HepG2 (cell line): ENCODE measurements at regions not wholly inside any gene's neighbourhood (a gene's known extent, or its start where the extent isn't known, plus 50 kb on each side); places are given as distances from the start of the nearest gene placed in this dataset.

Experiments used
- ATAC-seq: fragments of 200-7000 bp; cut with Tn5 transposase; 3 replicates; pipeline ENCODE4 v1.9.1; 2020; ENCODE audit warnings: mild to moderate bottlenecking, moderate library complexity
- BruUV-seq: library from RNA; stranded (reverse); fragments of 400-500 nt; replicated peaks from 2 replicates; lab custom pipeline; 2021; lab: Mats Ljungman, UMichigan
- CTCF ChIA-PET: fragments of 300-600 bp; formaldehyde crosslinking; extraction: SDS; loops from one replicate; lab custom pipeline; 2021; ENCODE audit warnings: low total read pairs, inconsistent platforms, low intra/inter-chr PET ratio; lab: Yijun Ruan, JAX
- POLR2A ChIA-PET: fragments of 350-600 bp; sonication (Branson Sonifier 250); formaldehyde crosslinking; loops from one replicate; lab custom pipeline; 2020; ENCODE audit warnings: antibody characterized with exemption, inconsistent platforms; lab: Yijun Ruan, JAX
- DNase-seq: peaks from one replicate; pipeline ENCODE4 v3.0.0-alpha.2; 2015; ENCODE audit warnings: low spot score
- FAIRE-seq: peaks from 3 replicates; lab custom pipeline; 2011; peaks lifted over from hg19 to GRCh38; lab: Jason Lieb, UNC
- H2AFZ ChIP-seq: one replicate; pipeline ENCODE4 v1.6.1; 2011; ENCODE audit warnings: low read length, inconsistent platforms
- H3K27ac ChIP-seq: fragments of 300-600 bp; 3 replicates; pipeline ENCODE4 v1.8.0; 2011; ENCODE audit warnings: mixed run types, mild to moderate bottlenecking, mixed read lengths, low read length, inconsistent platforms; ENCODE audit not compliant: insufficient read depth; ENCODE audit errors: extremely low read length
- H3K27me3 ChIP-seq, 2 experiments: fragments of 200-600 bp in 1 of 2; 2 replicates in 1 of 2; 3 replicates in 1 of 2; pipeline versions ENCODE4 v1.6.0 to v1.8.0; 2011; ENCODE audit warnings: low read length in 2 of 2, mild to moderate bottlenecking in 2 of 2, moderate library complexity in 2 of 2, inconsistent platforms in 1 of 2; ENCODE audit not compliant: insufficient read depth in 2 of 2, control insufficient read depth in 1 of 2
- H3K36me3 ChIP-seq, 2 experiments: fragments of 200-600 bp in 1 of 2; replicated peaks in 1 of 2; 2 replicates in 1 of 2; 3 replicates in 1 of 2; pipeline versions ENCODE4 v1.5.1 to v1.8.0; 2011; ENCODE audit warnings: low read length in 2 of 2, inconsistent platforms in 1 of 2; ENCODE audit not compliant: insufficient read depth in 2 of 2, control insufficient read depth in 1 of 2
- H3K4me1 ChIP-seq: 2 replicates; pipeline ENCODE4 v1.5.1; 2012; ENCODE audit warnings: low read length, inconsistent platforms; ENCODE audit not compliant: insufficient read depth
- H3K4me2 ChIP-seq: 2 replicates; pipeline ENCODE4 v1.6.0; 2011; ENCODE audit warnings: low read depth, low read length, inconsistent platforms
- H3K4me3 ChIP-seq, 3 experiments: fragments of 200-600 bp in 1 of 3; sonication (generic), shearing (Covaris generic) in 1 of 3; replicated peaks in 1 of 3; 2 replicates each; pipeline ENCODE4 v1.5.1; 2011 to 2016; ENCODE audit warnings: low read length in 3 of 3, inconsistent platforms in 2 of 3, low read depth in 2 of 3, mild to moderate bottlenecking in 2 of 3, control low read depth in 1 of 3, mixed read lengths in 1 of 3; ENCODE audit not compliant: insufficient read depth in 1 of 3
- H3K79me2 ChIP-seq: one replicate; pipeline ENCODE4 v1.6.1; 2011; ENCODE audit warnings: low read length, inconsistent platforms; ENCODE audit not compliant: insufficient read depth
- H3K9ac ChIP-seq: 2 replicates; pipeline ENCODE4 v1.6.0; 2011; ENCODE audit warnings: mild to moderate bottlenecking, low read depth, low read length, inconsistent platforms; ENCODE audit not compliant: insufficient read depth
- H3K9me3 ChIP-seq: 2 replicates; pipeline ENCODE4 v1.5.1; 2012; ENCODE audit warnings: mild to moderate bottlenecking, low read length
- H4K20me1 ChIP-seq: 2 replicates; pipeline ENCODE4 v1.6.0; 2011; ENCODE audit warnings: inconsistent platforms, mild to moderate bottlenecking, low read length, moderate library complexity; ENCODE audit not compliant: insufficient read depth
- CBX1 ChIP-seq: IDR thresholded peaks from one replicate; pipeline ENCODE4 v1.6.1; 2016; ENCODE audit warnings: antibody characterized with exemption, low read depth
- DNMT3B ChIP-seq: conservative IDR thresholded peaks from 2 replicates; pipeline ENCODE4 v1.6.1; 2016; ENCODE audit warnings: missing biosample characterization, control low read depth
- ERF ChIP-seq: IDR thresholded peaks from 2 replicates; pipeline ENCODE4 v1.6.1; 2018; ENCODE audit warnings: missing biosample characterization, missing genetic modification reagents
- MED13 ChIP-seq: sonication (generic); formaldehyde crosslinking; IDR thresholded peaks from 2 replicates; pipeline ENCODE4 v1.5.0; 2020; ENCODE audit warnings: missing genetic modification reagents
- NR2F1 ChIP-seq, 2 experiments: fragments of 450-650 bp in 1 of 2; formaldehyde crosslinking in 1 of 2; IDR thresholded peaks; 2 replicates each; pipeline versions ENCODE4 v1.5.0 to v1.6.1; 2016 to 2020; ENCODE audit warnings: mild to moderate bottlenecking in 1 of 2, missing compliant biosample characterization in 1 of 2, missing genetic modification reagents in 1 of 2, moderate library complexity in 1 of 2
- TCF12 ChIP-seq, 2 experiments: fragments of 450-650 bp in 1 of 2; sonication (generic) in 1 of 2; formaldehyde crosslinking in 1 of 2; IDR thresholded peaks; 2 replicates each; pipeline versions ENCODE4 v1.6.1 to v1.8.0; 2017 to 2022; ENCODE audit warnings: antibody characterized with exemption in 1 of 2, mild to moderate bottlenecking in 1 of 2, missing genetic modification reagents in 1 of 2, moderate library complexity in 1 of 2
- ZNF354B ChIP-seq: sonication (generic); formaldehyde crosslinking; IDR thresholded peaks from 2 replicates; pipeline ENCODE4 v1.8.0; 2022; ENCODE audit warnings: mild to moderate bottlenecking, missing genetic modification reagents
- ZNF556 ChIP-seq: sonication (generic); formaldehyde crosslinking; IDR thresholded peaks from 2 replicates; pipeline ENCODE4 v1.4.0; 2020; ENCODE audit warnings: mild to moderate bottlenecking, missing genetic modification reagents, borderline replicate concordance
- WGBS: methylation state at CpG from one replicate; pipeline ENCODE4 v1.1.6; 2017; ENCODE audit warnings: low lambda C conversion rate; 5-methylcytosine and 5-hydroxymethylcytosine counted together
- in situ Hi-C: cut with HindIII; loops from 2 replicates; pipeline ENCODE4 v1.10.0; 2017; ENCODE audit warnings: low pct_unique_long_range_greater_than_20kb; ENCODE audit not compliant: extremely low pct_ligation_motif_present
- intact Hi-C: fragments of 100-400 bp; cut with micrococcal nuclease; formaldehyde crosslinking; loops from one replicate; pipeline ENCODE4 v1.10.0; 2022; ENCODE audit not compliant: unreplicated experiment
- TF ChIP-seq, protein P1 (sequence below): sonication (generic); formaldehyde crosslinking; IDR thresholded peaks from 2 replicates; pipeline ENCODE4 v1.5.0; 2020; ENCODE audit warnings: missing genetic modification reagents, mild to moderate bottlenecking, borderline replicate concordance
- TF ChIP-seq, protein P2 (sequence below), 2 experiments: sonication (generic) in 1 of 2; formaldehyde crosslinking in 1 of 2; IDR thresholded peaks; 2 replicates each; pipeline versions ENCODE4 v1.4.0 to v1.6.1; 2018 to 2020; ENCODE audit warnings: missing genetic modification reagents in 2 of 2, borderline replicate concordance in 1 of 2, low read depth in 1 of 2, mild to moderate bottlenecking in 1 of 2, missing biosample characterization in 1 of 2
- TF ChIP-seq, protein P3 (sequence below): sonication (generic); formaldehyde crosslinking; IDR thresholded peaks from 2 replicates; pipeline ENCODE4 v1.4.0; 2020; ENCODE audit warnings: missing genetic modification reagents, mild to moderate bottlenecking, borderline replicate concordance
- TF ChIP-seq, protein P4 (sequence below): sonication (generic); formaldehyde crosslinking; IDR thresholded peaks from 2 replicates; pipeline ENCODE4 v1.5.0; 2020; ENCODE audit warnings: missing genetic modification reagents
- TF ChIP-seq, protein P5 (sequence below): IDR thresholded peaks from 2 replicates; pipeline ENCODE4 v1.6.1; 2016; ENCODE audit warnings: low read depth, control low read depth
- TF ChIP-seq, protein P6 (sequence below): sonication (generic); formaldehyde crosslinking; IDR thresholded peaks from 2 replicates; pipeline ENCODE4 v1.4.0; 2020; ENCODE audit warnings: missing genetic modification reagents

DNA sequence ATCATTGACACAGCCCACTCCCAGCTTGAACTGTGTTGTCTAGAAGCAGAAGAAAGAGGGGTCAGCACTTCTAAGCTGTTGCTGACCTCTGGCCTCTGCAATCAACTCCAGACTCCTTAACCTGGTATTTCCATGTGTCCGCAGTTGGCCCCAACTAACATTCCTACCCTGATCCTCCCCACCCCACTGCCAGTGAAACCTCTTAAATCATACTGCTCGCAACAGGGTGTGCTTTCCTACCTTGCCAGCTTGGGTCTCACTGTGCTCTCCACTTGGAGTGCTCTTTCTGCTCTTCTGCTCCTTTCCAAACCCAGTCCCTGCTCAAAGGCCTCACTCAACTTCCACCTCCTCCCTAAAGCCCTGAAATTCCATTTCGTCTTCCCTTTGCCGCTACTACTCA is 52.3 kb upstream of the RPS6KA3 start:
- FAIRE-seq (no peak), DNase-seq (no peak), ATAC-seq (no peak)
- Histone ChIP-seq H3K4me2 (no peak overlapping the region), H3K27ac (peak overlapping the region; percentile 79), H3K9me3 (no peaks in the 10 kb centered on the region), H2AFZ (no peak overlapping the region), H3K4me1 (peaks cover 66% of the 10 kb centered on the region), H4K20me1 (no peaks in the 10 kb centered on the region), H3K9ac (no peak overlapping the region), H3K27me3 (no peaks in the 10 kb centered on the region), H3K4me3 (no peak overlapping the region), H3K36me3 (no peaks in the 10 kb centered on the region), H3K79me2 (no peaks in the 10 kb centered on the region)
- in situ Hi-C loops: no loop called here
- intact Hi-C loops: no loop called here
- 94% methylated on average over 3 of the region's 4 CpGs for WGBS
- BruUV-seq: no TSS peak
- ChIA-PET CTCF (no interaction called here), POLR2A (no interaction called here)
- no peak for TF ChIP-seq TCF12 (IDR thresholded peaks at IDR 0.05)
- no peak for TF ChIP-seq TCF12 (CRISPR knock-in tag; IDR thresholded peaks at IDR 0.05)
- no peak for TF ChIP-seq NR2F1 (CRISPR knock-in tag; IDR thresholded peaks at IDR 0.05)
- TF ChIP-seq ERF (CRISPR knock-in tag): no peak
- TF ChIP-seq, protein P1, sequence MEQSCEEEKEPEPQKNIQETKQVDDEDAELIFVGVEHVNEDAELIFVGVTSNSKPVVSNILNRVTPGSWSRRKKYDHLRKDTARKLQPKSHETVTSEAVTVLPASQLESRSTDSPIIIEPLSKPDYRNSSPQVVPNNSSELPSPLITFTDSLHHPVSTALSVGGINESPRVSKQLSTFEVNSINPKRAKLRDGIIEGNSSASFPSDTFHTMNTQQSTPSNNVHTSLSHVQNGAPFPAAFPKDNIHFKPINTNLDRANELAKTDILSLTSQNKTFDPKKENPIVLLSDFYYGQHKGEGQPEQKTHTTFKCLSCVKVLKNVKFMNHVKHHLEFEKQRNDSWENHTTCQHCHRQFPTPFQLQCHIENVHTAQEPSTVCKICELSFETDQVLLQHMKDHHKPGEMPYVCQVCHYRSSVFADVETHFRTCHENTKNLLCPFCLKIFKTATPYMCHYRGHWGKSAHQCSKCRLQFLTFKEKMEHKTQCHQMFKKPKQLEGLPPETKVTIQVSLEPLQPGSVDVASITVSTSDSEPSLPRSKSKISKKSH (CRISPR knock-in tag): no peak
- TF ChIP-seq DNMT3B (CRISPR knock-in tag): no peak
- TF ChIP-seq ZNF556 (CRISPR knock-in tag): no peak
- TF ChIP-seq, protein P2, sequence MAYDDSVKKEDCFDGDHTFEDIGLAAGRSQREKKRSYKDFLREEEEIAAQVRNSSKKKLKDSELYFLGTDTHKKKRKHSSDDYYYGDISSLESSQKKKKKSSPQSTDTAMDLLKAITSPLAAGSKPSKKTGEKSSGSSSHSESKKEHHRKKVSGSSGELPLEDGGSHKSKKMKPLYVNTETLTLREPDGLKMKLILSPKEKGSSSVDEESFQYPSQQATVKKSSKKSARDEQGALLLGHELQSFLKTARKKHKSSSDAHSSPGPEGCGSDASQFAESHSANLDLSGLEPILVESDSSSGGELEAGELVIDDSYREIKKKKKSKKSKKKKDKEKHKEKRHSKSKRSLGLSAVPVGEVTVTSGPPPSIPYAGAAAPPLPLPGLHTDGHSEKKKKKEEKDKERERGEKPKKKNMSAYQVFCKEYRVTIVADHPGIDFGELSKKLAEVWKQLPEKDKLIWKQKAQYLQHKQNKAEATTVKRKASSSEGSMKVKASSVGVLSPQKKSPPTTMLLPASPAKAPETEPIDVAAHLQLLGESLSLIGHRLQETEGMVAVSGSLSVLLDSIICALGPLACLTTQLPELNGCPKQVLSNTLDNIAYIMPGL (CRISPR knock-in tag; IDR thresholded peaks at IDR 0.05; ENCODE audit: borderline replicate concordance in 1 of 2, low read depth in 1 of 2): no peak
- TF ChIP-seq, protein P3, sequence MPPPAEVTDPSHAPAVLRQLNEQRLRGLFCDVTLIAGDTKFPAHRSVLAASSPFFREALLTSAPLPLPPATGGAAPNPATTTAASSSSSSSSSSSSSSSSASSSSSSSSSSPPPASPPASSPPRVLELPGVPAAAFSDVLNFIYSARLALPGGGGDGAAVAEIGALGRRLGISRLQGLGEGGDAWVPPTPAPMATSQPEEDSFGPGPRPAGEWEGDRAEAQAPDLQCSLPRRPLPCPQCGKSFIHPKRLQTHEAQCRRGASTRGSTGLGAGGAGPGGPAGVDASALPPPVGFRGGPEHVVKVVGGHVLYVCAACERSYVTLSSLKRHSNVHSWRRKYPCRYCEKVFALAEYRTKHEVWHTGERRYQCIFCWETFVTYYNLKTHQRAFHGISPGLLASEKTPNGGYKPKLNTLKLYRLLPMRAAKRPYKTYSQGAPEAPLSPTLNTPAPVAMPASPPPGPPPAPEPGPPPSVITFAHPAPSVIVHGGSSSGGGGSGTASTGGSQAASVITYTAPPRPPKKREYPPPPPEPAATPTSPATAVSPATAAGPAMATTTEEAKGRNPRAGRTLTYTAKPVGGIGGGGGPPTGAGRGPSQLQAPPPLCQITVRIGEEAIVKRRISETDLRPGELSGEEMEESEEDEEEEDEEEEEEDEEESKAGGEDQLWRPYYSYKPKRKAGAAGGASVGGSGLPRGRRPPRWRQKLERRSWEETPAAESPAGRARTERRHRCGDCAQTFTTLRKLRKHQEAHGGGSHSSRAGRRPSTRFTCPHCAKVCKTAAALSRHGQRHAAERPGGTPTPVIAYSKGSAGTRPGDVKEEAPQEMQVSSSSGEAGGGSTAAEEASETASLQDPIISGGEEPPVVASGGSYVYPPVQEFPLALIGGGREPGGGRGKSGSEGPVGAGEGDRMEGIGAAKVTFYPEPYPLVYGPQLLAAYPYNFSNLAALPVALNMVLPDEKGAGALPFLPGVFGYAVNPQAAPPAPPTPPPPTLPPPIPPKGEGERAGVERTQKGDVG (CRISPR knock-in tag): no peak
- TF ChIP-seq, protein P4, sequence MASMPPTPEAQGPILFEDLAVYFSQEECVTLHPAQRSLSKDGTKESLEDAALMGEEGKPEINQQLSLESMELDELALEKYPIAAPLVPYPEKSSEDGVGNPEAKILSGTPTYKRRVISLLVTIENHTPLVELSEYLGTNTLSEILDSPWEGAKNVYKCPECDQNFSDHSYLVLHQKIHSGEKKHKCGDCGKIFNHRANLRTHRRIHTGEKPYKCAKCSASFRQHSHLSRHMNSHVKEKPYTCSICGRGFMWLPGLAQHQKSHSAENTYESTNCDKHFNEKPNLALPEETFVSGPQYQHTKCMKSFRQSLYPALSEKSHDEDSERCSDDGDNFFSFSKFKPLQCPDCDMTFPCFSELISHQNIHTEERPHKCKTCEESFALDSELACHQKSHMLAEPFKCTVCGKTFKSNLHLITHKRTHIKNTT (CRISPR knock-in tag): no peak
- TF ChIP-seq ZNF354B (CRISPR knock-in tag): no peak
- TF ChIP-seq MED13: no peak
- TF ChIP-seq, protein P5, sequence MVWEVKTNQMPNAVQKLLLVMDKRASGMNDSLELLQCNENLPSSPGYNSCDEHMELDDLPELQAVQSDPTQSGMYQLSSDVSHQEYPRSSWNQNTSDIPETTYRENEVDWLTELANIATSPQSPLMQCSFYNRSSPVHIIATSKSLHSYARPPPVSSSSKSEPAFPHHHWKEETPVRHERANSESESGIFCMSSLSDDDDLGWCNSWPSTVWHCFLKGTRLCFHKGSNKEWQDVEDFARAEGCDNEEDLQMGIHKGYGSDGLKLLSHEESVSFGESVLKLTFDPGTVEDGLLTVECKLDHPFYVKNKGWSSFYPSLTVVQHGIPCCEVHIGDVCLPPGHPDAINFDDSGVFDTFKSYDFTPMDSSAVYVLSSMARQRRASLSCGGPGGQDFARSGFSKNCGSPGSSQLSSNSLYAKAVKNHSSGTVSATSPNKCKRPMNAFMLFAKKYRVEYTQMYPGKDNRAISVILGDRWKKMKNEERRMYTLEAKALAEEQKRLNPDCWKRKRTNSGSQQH (CRISPR knock-in tag): no peak
- TF ChIP-seq, protein P6, sequence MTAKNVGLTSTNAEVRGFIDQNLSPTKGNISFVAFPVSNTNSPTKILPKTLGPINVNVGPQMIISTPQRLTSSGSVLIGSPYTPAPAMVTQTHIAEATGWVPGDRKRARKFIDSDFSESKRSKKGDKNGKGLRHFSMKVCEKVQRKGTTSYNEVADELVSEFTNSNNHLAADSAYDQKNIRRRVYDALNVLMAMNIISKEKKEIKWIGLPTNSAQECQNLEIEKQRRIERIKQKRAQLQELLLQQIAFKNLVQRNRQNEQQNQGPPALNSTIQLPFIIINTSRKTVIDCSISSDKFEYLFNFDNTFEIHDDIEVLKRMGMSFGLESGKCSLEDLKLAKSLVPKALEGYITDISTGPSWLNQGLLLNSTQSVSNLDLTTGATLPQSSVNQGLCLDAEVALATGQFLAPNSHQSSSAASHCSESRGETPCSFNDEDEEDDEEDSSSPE: no peak
- TF ChIP-seq CBX1: no peak
